ENCODE measurements at regions not wholly inside any gene's neighbourhood (a gene's known extent, or its start where the extent isn't known, plus 50 kb on each side); places are given as distances from the start of the nearest gene placed in this dataset.
"Not testable (repeated sequence)": the region's sequence is repeated elsewhere in the genome, so short reads cannot be mapped to it uniquely, and the experiment has no call there.

DNA sequence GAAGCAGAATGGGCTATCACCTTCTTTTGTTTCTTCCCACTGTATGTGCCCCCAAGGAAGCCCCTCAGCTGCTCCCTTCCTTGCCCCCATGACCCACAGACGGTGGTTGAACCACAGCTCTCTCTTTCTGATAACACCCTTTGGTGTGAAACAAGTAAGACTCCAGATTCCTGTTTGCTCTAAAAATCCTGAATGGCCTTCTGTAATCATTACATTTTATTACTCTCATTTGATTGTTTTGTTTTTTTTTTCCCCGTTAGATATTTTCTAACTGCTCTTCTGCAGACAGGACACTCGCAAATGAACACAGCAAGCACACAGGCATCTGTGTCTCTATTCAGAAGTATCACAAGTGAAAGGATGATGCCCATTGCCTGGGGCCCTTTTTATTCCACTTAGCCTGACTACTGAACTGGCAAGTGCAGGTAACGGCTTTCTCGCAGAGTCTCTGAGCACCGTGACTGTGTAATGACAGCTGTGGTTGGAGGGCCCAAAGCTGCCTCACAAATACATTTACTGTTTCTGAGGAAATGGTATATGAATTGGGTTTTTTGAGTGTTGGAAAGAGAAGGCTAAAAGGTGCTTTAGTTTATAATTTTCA is 59.3 kb downstream of the OXGR1 start:
- no peak overlapping the region for H3K4me3 Mint-ChIP-seq
- H3K27me3 Mint-ChIP-seq (ENCODE audit: insufficient read depth, low read depth), result no peaks in the 10 kb centered on the region
- no peaks in the 10 kb centered on the region for H3K27me3 ChIP-seq

DNA sequence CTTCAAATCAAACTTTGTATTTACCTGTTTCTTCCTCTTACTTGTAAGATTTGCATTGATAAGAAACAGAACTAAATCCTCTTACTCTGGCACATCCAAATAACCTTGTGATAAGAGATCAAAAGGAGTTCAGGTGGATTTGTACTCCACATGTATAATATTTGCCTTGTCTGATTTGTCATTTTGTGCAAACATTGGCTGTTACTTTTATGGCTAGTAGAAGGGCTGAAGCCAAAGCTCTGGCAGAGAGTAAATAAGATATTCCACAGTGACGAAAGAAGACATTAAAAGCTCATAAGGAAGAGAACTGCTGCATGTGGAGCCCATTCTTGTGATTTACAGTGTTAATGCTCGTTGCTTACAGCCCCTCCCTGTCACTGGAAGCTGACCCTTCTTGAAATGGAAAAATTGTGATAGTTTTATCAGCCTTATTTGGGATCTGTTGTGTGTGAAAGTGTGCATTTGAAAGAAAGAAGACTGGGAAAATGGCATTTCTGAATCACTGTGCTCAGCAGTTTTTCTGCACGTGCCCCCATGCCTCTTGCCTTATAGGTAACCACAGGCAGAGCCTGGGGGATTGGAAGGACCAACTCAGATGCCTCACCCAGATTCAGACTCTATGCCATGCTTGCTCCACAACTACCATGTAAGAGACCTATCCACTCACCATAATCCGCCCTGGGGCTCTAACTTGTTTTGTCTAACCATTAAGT is 68.2 kb downstream of the OXGR1 start:
- no peak overlapping the region for H3K4me2 ChIP-seq
- Mint-ChIP-seq H3K4me3 (no peak overlapping the region), H3K9me3 (peaks cover 10% of the 10 kb centered on the region), H3K36me3 (no peaks in the 10 kb centered on the region), H3K4me1 (no peaks in the 10 kb centered on the region), H3K27ac (no peak overlapping the region), H3K27me3 (ENCODE audit: insufficient read depth, low read depth) (no peaks in the 10 kb centered on the region)
- no peak overlapping the region for H3K27ac ChIP-seq
- no peaks in the 10 kb centered on the region for H3K79me2 ChIP-seq (ENCODE audit: low read depth)
- no peak for DNase-seq (ENCODE audit: low spot score)
- TF ChIP-seq, protein P1, sequence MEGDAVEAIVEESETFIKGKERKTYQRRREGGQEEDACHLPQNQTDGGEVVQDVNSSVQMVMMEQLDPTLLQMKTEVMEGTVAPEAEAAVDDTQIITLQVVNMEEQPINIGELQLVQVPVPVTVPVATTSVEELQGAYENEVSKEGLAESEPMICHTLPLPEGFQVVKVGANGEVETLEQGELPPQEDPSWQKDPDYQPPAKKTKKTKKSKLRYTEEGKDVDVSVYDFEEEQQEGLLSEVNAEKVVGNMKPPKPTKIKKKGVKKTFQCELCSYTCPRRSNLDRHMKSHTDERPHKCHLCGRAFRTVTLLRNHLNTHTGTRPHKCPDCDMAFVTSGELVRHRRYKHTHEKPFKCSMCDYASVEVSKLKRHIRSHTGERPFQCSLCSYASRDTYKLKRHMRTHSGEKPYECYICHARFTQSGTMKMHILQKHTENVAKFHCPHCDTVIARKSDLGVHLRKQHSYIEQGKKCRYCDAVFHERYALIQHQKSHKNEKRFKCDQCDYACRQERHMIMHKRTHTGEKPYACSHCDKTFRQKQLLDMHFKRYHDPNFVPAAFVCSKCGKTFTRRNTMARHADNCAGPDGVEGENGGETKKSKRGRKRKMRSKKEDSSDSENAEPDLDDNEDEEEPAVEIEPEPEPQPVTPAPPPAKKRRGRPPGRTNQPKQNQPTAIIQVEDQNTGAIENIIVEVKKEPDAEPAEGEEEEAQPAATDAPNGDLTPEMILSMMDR (IDR thresholded peaks at IDR 0.05), result no peak
- TF ChIP-seq EZH2 (IDR thresholded peaks at IDR 0.05) (no peak), EZH2phosphoT487 (IDR thresholded peaks at IDR 0.05) (no peak)
- H3K4me1 ChIP-seq, result no peaks in the 10 kb centered on the region
- no peaks in the 10 kb centered on the region for H3K36me3 ChIP-seq
- H3K4me3 ChIP-seq, result no peak overlapping the region
- no peaks in the 10 kb centered on the region for H4K20me1 ChIP-seq (ENCODE audit: low read depth)
- H2AFZ ChIP-seq (replicated peaks), result no peak overlapping the region
- H3K9me3 ChIP-seq (ENCODE audit: low read depth), result no peaks in the 10 kb centered on the region
- no peak overlapping the region for H3K9ac ChIP-seq
- H3F3A ChIP-seq (ENCODE audit: low read depth), result no peaks in the 10 kb centered on the region
- no peaks in the 10 kb centered on the region for H3K27me3 ChIP-seq

More for the DNA sequence above, 59.3 kb downstream of the OXGR1 start:
- Mint-ChIP-seq H3K9me3 (no peaks in the 10 kb centered on the region), H3K4me1 (peaks cover 4% of the 10 kb centered on the region), H3K36me3 (no peaks in the 10 kb centered on the region), H3K27ac (no peak overlapping the region)
- Histone ChIP-seq H3K9ac (no peak overlapping the region), H3K79me2 (ENCODE audit: low read depth) (no peaks in the 10 kb centered on the region), H2AFZ (replicated peaks) (no peak overlapping the region), H4K20me1 (ENCODE audit: low read depth) (no peaks in the 10 kb centered on the region), H3K36me3 (no peaks in the 10 kb centered on the region), H3K4me2 (no peak overlapping the region), H3K4me3 (no peak overlapping the region), H3K27ac (no peak overlapping the region), H3K4me1 (peaks cover 18% of the 10 kb centered on the region), H3K9me3 (ENCODE audit: low read depth) (no peaks in the 10 kb centered on the region), H3F3A (ENCODE audit: low read depth) (no peaks in the 10 kb centered on the region)
- TF ChIP-seq EZH2phosphoT487 (IDR thresholded peaks at IDR 0.05) (no peak), EZH2 (IDR thresholded peaks at IDR 0.05) (no peak)
- TF ChIP-seq, protein P1 (IDR thresholded peaks at IDR 0.05), result no peak
- no peak for DNase-seq (ENCODE audit: low spot score)

DNA sequence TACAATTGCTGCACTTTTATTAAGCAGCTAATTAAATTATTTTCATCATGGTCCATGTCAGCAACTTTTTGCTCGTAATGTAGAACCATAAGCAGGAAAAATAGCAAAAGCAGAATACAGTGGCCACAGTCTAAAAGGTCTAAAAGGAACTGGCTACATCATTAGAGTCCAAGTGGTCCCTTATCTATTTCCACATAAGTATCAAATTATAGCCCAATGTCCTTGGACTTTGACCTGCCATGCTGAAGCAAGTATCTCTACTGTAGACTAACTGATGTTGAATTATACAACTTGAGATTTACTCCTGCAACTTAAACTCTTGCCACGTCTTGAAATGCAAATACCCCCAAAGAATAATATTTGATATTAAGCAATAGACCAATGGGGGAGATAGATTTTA is 68.8 kb downstream of the OXGR1 start:
- TF ChIP-seq EZH2phosphoT487 (IDR thresholded peaks at IDR 0.05) (no peak), EZH2 (IDR thresholded peaks at IDR 0.05) (no peak)
- TF ChIP-seq, protein P1 (IDR thresholded peaks at IDR 0.05), result no peak
- no peak overlapping the region for H3K4me3 Mint-ChIP-seq
- Histone ChIP-seq H3K79me2 (ENCODE audit: low read depth) (no peaks in the 10 kb centered on the region), H3K9ac (no peak overlapping the region), H3K36me3 (no peaks in the 10 kb centered on the region), H3K27ac (no peak overlapping the region), H3K4me3 (no peak overlapping the region), H3K4me1 (no peaks in the 10 kb centered on the region), H2AFZ (replicated peaks) (no peak overlapping the region), H3F3A (ENCODE audit: low read depth) (no peaks in the 10 kb centered on the region), H3K27me3 (no peaks in the 10 kb centered on the region), H4K20me1 (ENCODE audit: low read depth) (no peaks in the 10 kb centered on the region), H3K9me3 (ENCODE audit: low read depth) (no peaks in the 10 kb centered on the region), H3K4me2 (no peak overlapping the region)
- no peak overlapping the region for H3K27ac Mint-ChIP-seq
- H3K27me3 Mint-ChIP-seq (ENCODE audit: insufficient read depth, low read depth), result no peaks in the 10 kb centered on the region
- no peak for DNase-seq (ENCODE audit: low spot score)
- H3K9me3 Mint-ChIP-seq, result peaks cover 11% of the 10 kb centered on the region
- no peaks in the 10 kb centered on the region for H3K36me3 Mint-ChIP-seq
- no peaks in the 10 kb centered on the region for H3K4me1 Mint-ChIP-seq

DNA sequence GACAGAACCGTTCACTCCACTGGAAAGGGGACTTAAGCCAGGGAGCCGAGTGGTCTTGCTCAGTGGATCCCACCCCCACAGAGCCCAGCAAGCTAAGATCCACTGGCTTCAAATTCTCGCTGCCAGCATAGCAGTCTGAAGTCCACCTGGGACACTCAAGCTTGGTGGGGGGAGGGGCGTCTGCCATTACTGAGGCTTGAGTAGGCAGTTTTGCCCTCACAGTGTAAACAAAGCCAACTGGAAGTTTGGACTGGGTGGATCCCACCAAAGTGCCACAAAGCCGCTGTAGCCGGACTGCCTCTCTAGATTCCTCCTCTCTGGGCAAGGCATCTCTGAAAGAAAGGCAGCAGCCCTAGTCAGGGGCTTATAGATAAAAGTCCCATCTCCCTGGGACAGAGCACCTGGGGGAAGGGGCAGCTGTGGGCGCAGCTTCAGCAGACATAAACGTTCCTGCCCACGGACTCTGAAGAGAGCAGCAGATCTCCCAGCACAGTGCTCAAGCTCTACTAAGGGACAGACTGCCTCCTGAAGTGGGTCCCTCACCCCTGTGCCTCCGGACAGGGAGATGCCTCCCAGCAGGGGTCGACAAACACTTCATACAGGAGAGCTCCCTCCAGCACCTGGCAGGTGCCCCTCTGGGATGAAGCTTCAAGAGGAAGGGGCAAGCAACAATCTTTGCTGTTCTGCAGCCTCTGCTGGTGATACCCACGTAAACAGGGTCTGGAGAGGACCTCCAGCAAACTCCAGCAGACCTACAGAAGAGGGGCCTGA is 75.2 kb downstream of the OXGR1 start:
- not testable (repeated sequence) for H3K4me1 ChIP-seq; H3K4me1 Mint-ChIP-seq; H3K4me2 ChIP-seq; H3F3A ChIP-seq (ENCODE audit: low read depth); H3K9ac ChIP-seq; H3K27ac Mint-ChIP-seq; H3K9me3 ChIP-seq (ENCODE audit: low read depth); H4K20me1 ChIP-seq (ENCODE audit: low read depth); H3K27ac ChIP-seq; H3K79me2 ChIP-seq (ENCODE audit: low read depth); H3K27me3 ChIP-seq; H3K36me3 Mint-ChIP-seq; H3K4me3 Mint-ChIP-seq; DNase-seq (ENCODE audit: low spot score); H3K36me3 ChIP-seq; H3K4me3 ChIP-seq; H3K27me3 Mint-ChIP-seq (ENCODE audit: insufficient read depth, low read depth)
- peak overlapping the region; percentile 45 for H2AFZ ChIP-seq (replicated peaks)
- peaks cover 11% of the 10 kb centered on the region for H3K9me3 Mint-ChIP-seq

Data from neural progenitor cell (in vitro differentiated cells).